ENCODE measurements at regions not wholly inside any gene's neighbourhood (a gene's known extent, or its start where the extent isn't known, plus 50 kb on each side); places are given as distances from the start of the nearest gene placed in this dataset.

- Mint-ChIP-seq H3K4me3 (no peak overlapping the region), H3K9me3 (peaks cover 3% of the 10 kb centered on the region; the same call in 1 of the 2 replicates), H3K36me3 (no peaks in the 10 kb centered on the region), H3K27ac (no peak overlapping the region), H3K4me1 (no peaks in the 10 kb centered on the region), H3K27me3 (ENCODE audit: low read depth) (no peaks in the 10 kb centered on the region)
- CTCF ChIA-PET, result no interaction called here
- POLR2A ChIA-PET, result no interaction called here
- no peak for TF ChIP-seq ZNF232 (CRISPR knock-in tag; IDR thresholded peaks at IDR 0.05)
- DNase-seq (ENCODE audit: low spot score), result no peak
- ATAC-seq, result no peak
Observed at GRCh38 chr5:99926463-99926862, 608.7 kb upstream of the FAM174A start.

- no peaks in the 10 kb centered on the region for H3K27me3 Mint-ChIP-seq (ENCODE audit: low read depth)
- no peaks in the 10 kb centered on the region for H3K36me3 Mint-ChIP-seq
- H3K4me1 Mint-ChIP-seq, result no peaks in the 10 kb centered on the region
- no peak overlapping the region for H3K4me3 Mint-ChIP-seq
- TF ChIP-seq SOX15 (CRISPR knock-in tag; IDR thresholded peaks at IDR 0.05), result no peak
- no peak for TF ChIP-seq NR1H2 (CRISPR knock-in tag; IDR thresholded peaks at IDR 0.05)
- TF ChIP-seq PRDM15 (CRISPR knock-in tag; IDR thresholded peaks at IDR 0.05), result no peak
- TF ChIP-seq ZNF281 (CRISPR knock-in tag; IDR thresholded peaks at IDR 0.05), result no peak
- no peak for TF ChIP-seq TCF7 (CRISPR knock-in tag; IDR thresholded peaks at IDR 0.05; ENCODE audit: low read depth)
- TF ChIP-seq SMAD4 (CRISPR knock-in tag; IDR thresholded peaks at IDR 0.05), result no peak
- TF ChIP-seq ZNF219 (CRISPR knock-in tag; IDR thresholded peaks at IDR 0.05; ENCODE audit: borderline replicate concordance), result no peak
- no peak for TF ChIP-seq CTCF (IDR thresholded peaks at IDR 0.05)
- TF ChIP-seq IRF2 (CRISPR knock-in tag; IDR thresholded peaks at IDR 0.05; ENCODE audit: borderline replicate concordance, low read depth), result no peak
- no peak for TF ChIP-seq RORB (CRISPR knock-in tag; IDR thresholded peaks at IDR 0.05)
- no peak for TF ChIP-seq MYBL2 (CRISPR knock-in tag; IDR thresholded peaks at IDR 0.05)
- TF ChIP-seq ATF2 (CRISPR knock-in tag; IDR thresholded peaks at IDR 0.05; ENCODE audit: borderline replicate concordance, low read depth), result no peak
- no peak for TF ChIP-seq GRHL2 (CRISPR knock-in tag; IDR thresholded peaks at IDR 0.05; ENCODE audit: insufficient replicate concordance, severe bottlenecking)
- TF ChIP-seq STAT6 (CRISPR knock-in tag; conservative IDR thresholded peaks at IDR 0.05; ENCODE audit: low read depth), result no peak
- TF ChIP-seq ETV6 (CRISPR knock-in tag; IDR thresholded peaks at IDR 0.05), result no peak
- TF ChIP-seq USF2 (CRISPR knock-in tag; IDR thresholded peaks at IDR 0.05), result no peak
- no peak for TF ChIP-seq ZNF416 (CRISPR knock-in tag; IDR thresholded peaks at IDR 0.05)
- DNase-seq (ENCODE audit: low spot score) (no peak), ATAC-seq (no peak)
- POLR2A ChIA-PET, result no interaction called here
- peaks cover 10% of the 10 kb centered on the region; the same call in 1 of the 2 replicates for H3K9me3 Mint-ChIP-seq
- CTCF ChIA-PET, result no interaction called here
- H3K27ac Mint-ChIP-seq, result no peak overlapping the region
Observed at GRCh38 chr5:99922386-99922785, 612.8 kb upstream of the FAM174A start.

All from WTC11 (cell line).